ENCODE measurements at regions not wholly inside any gene's neighbourhood (a gene's known extent, or its start where the extent isn't known, plus 50 kb on each side); places are given as distances from the start of the nearest gene placed in this dataset.

DNA sequence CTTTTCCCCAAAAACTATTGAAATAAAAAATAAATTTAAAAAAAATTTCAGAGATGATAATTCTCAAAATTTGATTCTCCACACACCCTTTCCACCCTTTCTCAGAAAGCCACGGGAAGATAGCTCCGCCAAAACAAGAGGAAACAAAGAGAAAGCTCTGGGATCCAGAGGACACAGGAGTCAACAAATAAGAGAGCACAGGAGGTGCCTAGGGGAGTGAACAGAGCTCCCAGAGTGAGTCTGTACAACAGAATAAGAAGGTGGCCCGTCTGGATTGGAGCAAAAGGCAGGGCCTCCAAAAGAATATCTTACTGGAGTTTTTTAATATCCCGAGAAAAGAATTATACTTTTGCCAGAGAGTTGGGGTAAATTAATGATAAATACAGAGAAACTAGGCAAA lies 96.3 kb upstream of the DRD2 start (continued):
- no peak for TF ChIP-seq NFYB (IDR thresholded peaks at IDR 0.05; ENCODE audit: insufficient read depth, low read depth, low read length)
- TF ChIP-seq CBX3 (IDR thresholded peaks at IDR 0.05; ENCODE audit: borderline replicate concordance, low read depth): no peak

- TF ChIP-seq ATF3 (IDR thresholded peaks at IDR 0.05; ENCODE audit: borderline replicate concordance, extremely low read depth, low read depth, low read length) (no peak), CHD1 (IDR thresholded peaks at IDR 0.05; ENCODE audit: low read depth, low read length) (no peak), MTA2 (IDR thresholded peaks at IDR 0.05; ENCODE audit: low read depth) (no peak), LARP7 (IDR thresholded peaks at IDR 0.05) (no peak), KLF5 (IDR thresholded peaks at IDR 0.05; ENCODE audit: partially characterized antibody) (no peak), NR2C2 (IDR thresholded peaks at IDR 0.05; ENCODE audit: borderline replicate concordance, control insufficient read depth, insufficient read length, low read depth) (no peak), EED (IDR thresholded peaks at IDR 0.05; ENCODE audit: low read depth) (no peak)
- TF ChIP-seq, protein P1, sequence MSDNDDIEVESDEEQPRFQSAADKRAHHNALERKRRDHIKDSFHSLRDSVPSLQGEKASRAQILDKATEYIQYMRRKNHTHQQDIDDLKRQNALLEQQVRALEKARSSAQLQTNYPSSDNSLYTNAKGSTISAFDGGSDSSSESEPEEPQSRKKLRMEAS (IDR thresholded peaks at IDR 0.05; ENCODE audit: low read depth, low read length): no peak
- intact Hi-C loops (cut with micrococcal nuclease; ENCODE audit: unreplicated experiment): no loop called here
- Histone ChIP-seq H4K20me1 (ENCODE audit: control insufficient read depth, insufficient read depth) (no peaks in the 10 kb centered on the region), H3K36me3 (ENCODE audit: control insufficient read depth in 2 of 2, insufficient read depth in 2 of 2, low read length in 1 of 2) (no peaks in the 10 kb centered on the region), H3K9me3 (replicated peaks; ENCODE audit: control insufficient read depth, insufficient read depth, low read length) (no peaks in the 10 kb centered on the region), H3K27me3 (replicated peaks in 1 of 2; ENCODE audit: control insufficient read depth in 2 of 2, insufficient read depth in 2 of 2, low read length in 1 of 2) (no peaks in the 10 kb centered on the region; a peak in 1 of 4 replicates), H3K79me2 (ENCODE audit: control insufficient read depth, insufficient read depth, low read length) (no peaks in the 10 kb centered on the region), H3K4me2 (ENCODE audit: control insufficient read depth, insufficient read depth) (no peak overlapping the region), H3K4me1 (ENCODE audit: control insufficient read depth, insufficient read depth, low read length) (no peaks in the 10 kb centered on the region), H3K9ac (ENCODE audit: control insufficient read depth, insufficient read depth, low read length) (no peak overlapping the region), H3K27ac (ENCODE audit: control insufficient read depth, insufficient read depth) (no peak overlapping the region), H2AFZ (ENCODE audit: control insufficient read depth, low read depth, low read length) (no peak overlapping the region), H3K4me3 (no peak overlapping the region)
- no TSS peak for BruUV-seq (replicated peaks)
- CTCF ChIA-PET: no interaction called here
- FAIRE-seq (no peak), DNase-seq (ENCODE audit: low read depth, low spot score) (no peak), ATAC-seq (no peak)
- in situ Hi-C loops (cut with MboI): no loop called here
- RAD21 ChIA-PET (ENCODE audit: unreplicated experiment): no interaction called here
- SMC1A ChIA-PET (ENCODE audit: uncharacterized antibody, unreplicated experiment): interaction anchor here (0.7 kb wide), 1 partner anchor 10 kb away, joined by 3 read pairs; no protein-coding TSS in a partner anchor
- POLR2A ChIA-PET: interaction anchor here (0.5 kb wide), 1 partner anchor 24 kb away, joined by 3 read pairs; no protein-coding TSS in a partner anchor
These were observed 95.7 kb upstream of the DRD2 start for GRCh38 chr11:113570906-113571305.
